ENCODE measurements at regions not wholly inside any gene's neighbourhood (a gene's known extent, or its start where the extent isn't known, plus 50 kb on each side); places are given as distances from the start of the nearest gene placed in this dataset.

DNA sequence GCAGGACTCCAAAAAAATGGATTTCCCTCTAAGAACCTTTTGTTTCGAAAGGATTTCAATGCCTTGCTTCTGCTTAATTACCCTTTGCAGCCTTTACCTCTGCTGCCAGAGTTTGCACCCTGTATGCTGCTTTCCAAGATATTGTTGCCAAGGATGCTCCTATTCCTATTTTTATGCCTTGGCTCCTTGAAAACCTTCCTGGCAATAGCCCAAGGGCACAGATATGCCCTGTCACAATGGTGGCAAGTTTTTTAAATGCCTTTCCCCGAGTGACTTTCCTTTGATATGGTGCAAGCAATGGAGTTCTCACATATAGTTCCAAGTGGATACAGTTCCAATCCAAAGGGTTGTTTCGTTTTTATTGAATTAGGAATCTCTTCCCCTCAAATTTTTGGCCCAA lies 1983.0 kb downstream of the MRPL39 start (continued):
- TF ChIP-seq, protein P1, sequence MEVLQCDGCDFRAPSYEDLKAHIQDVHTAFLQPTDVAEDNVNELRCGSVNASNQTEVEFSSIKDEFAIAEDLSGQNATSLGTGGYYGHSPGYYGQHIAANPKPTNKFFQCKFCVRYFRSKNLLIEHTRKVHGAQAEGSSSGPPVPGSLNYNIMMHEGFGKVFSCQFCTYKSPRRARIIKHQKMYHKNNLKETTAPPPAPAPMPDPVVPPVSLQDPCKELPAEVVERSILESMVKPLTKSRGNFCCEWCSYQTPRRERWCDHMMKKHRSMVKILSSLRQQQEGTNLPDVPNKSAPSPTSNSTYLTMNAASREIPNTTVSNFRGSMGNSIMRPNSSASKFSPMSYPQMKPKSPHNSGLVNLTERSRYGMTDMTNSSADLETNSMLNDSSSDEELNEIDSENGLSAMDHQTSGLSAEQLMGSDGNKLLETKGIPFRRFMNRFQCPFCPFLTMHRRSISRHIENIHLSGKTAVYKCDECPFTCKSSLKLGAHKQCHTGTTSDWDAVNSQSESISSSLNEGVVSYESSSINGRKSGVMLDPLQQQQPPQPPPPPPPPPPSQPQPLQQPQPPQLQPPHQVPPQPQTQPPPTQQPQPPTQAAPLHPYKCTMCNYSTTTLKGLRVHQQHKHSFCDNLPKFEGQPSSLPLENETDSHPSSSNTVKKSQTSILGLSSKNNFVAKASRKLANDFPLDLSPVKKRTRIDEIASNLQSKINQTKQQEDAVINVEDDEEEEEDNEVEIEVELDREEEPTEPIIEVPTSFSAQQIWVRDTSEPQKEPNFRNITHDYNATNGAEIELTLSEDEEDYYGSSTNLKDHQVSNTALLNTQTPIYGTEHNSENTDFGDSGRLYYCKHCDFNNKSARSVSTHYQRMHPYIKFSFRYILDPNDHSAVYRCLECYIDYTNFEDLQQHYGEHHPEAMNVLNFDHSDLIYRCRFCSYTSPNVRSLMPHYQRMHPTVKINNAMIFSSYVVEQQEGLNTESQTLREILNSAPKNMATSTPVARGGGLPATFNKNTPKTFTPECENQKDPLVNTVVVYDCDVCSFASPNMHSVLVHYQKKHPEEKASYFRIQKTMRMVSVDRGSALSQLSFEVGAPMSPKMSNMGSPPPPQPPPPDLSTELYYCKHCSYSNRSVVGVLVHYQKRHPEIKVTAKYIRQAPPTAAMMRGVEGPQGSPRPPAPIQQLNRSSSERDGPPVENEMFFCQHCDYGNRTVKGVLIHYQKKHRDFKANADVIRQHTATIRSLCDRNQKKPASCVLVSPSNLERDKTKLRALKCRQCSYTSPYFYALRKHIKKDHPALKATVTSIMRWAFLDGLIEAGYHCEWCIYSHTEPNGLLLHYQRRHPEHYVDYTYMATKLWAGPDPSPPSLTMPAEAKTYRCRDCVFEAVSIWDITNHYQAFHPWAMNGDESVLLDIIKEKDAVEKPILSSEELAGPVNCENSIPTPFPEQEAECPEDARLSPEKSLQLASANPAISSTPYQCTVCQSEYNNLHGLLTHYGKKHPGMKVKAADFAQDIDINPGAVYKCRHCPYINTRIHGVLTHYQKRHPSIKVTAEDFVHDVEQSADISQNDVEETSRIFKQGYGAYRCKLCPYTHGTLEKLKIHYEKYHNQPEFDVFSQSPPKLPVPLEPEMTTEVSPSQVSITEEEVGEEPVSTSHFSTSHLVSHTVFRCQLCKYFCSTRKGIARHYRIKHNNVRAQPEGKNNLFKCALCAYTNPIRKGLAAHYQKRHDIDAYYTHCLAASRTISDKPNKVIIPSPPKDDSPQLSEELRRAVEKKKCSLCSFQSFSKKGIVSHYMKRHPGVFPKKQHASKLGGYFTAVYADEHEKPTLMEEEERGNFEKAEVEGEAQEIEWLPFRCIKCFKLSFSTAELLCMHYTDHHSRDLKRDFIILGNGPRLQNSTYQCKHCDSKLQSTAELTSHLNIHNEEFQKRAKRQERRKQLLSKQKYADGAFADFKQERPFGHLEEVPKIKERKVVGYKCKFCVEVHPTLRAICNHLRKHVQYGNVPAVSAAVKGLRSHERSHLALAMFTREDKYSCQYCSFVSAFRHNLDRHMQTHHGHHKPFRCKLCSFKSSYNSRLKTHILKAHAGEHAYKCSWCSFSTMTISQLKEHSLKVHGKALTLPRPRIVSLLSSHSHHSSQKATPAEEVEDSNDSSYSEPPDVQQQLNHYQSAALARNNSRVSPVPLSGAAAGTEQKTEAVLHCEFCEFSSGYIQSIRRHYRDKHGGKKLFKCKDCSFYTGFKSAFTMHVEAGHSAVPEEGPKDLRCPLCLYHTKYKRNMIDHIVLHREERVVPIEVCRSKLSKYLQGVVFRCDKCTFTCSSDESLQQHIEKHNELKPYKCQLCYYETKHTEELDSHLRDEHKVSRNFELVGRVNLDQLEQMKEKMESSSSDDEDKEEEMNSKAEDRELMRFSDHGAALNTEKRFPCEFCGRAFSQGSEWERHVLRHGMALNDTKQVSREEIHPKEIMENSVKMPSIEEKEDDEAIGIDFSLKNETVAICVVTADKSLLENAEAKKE (CRISPR knock-in tag; IDR thresholded peaks at IDR 0.05): no peak
- TF ChIP-seq CREB1 (CRISPR knock-in tag; IDR thresholded peaks at IDR 0.05; ENCODE audit: low read depth) (no peak), ZNF114 (CRISPR knock-in tag; IDR thresholded peaks at IDR 0.05) (no peak), EZH2 (IDR thresholded peaks at IDR 0.05; ENCODE audit: low read depth, unreplicated experiment) (no peak), ZNF331 (CRISPR knock-in tag; IDR thresholded peaks at IDR 0.05; ENCODE audit: low read depth) (no peak)
- TF ChIP-seq, protein P2, sequence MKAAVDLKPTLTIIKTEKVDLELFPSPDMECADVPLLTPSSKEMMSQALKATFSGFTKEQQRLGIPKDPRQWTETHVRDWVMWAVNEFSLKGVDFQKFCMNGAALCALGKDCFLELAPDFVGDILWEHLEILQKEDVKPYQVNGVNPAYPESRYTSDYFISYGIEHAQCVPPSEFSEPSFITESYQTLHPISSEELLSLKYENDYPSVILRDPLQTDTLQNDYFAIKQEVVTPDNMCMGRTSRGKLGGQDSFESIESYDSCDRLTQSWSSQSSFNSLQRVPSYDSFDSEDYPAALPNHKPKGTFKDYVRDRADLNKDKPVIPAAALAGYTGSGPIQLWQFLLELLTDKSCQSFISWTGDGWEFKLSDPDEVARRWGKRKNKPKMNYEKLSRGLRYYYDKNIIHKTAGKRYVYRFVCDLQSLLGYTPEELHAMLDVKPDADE (IDR thresholded peaks at IDR 0.05): no peak

DNA sequence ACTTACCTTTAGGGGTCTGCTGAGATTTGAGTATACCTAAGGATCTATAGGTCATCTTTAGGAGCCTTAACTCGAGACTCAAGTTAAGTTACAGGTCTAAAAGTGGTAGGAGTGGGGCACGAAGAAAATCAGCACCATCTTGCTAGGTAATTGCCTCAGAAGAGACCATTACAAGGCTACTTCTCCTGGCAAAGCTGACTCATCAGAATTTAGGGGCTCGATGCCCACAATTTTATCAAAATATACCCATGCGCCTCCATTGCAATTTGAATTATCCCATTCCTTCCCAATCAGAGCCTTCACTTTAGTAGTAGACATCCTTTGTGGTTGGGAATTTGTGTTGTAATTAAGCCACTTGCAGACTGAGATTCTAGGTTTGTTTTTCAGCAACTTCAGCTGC lies 1994.3 kb downstream of the MRPL39 start:
- Histone ChIP-seq H3K4me2 (no peak overlapping the region), H4K20me1 (replicated peaks; ENCODE audit: insufficient read depth) (no peaks in the 10 kb centered on the region), H3K4me1 (ENCODE audit: insufficient read depth) (no peaks in the 10 kb centered on the region), H2AFZ (no peak overlapping the region), H3K4me3 (no peak overlapping the region), H3K79me2 (replicated peaks; ENCODE audit: insufficient read depth) (no peaks in the 10 kb centered on the region), H3K9me2 (ENCODE audit: insufficient read depth) (no peaks in the 10 kb centered on the region), H3K27me3 (ENCODE audit: insufficient read depth) (no peaks in the 10 kb centered on the region), H3K27ac (ENCODE audit: low read depth) (no peak overlapping the region), H3F3A (replicated peaks; ENCODE audit: low read depth) (no peaks in the 10 kb centered on the region), H3K36me3 (ENCODE audit: insufficient read depth) (no peaks in the 10 kb centered on the region)
- Mint-ChIP-seq H3K4me1 (no peaks in the 10 kb centered on the region), H3K4me3 (no peak overlapping the region), H3K27me3 (ENCODE audit: insufficient read depth, low read depth, poor library complexity) (no peaks in the 10 kb centered on the region), H3K27ac (no peak overlapping the region), H3K9me3 (peaks cover 31% of the 10 kb centered on the region), H3K36me3 (ENCODE audit: low read depth) (no peaks in the 10 kb centered on the region)
- DNase-seq (ENCODE audit: low spot score): no peak
- no peak for TF ChIP-seq JUNB (IDR thresholded peaks at IDR 0.05; ENCODE audit: unreplicated experiment)
- TF ChIP-seq, protein P2 (IDR thresholded peaks at IDR 0.05): no peak
- TF ChIP-seq EZH2phosphoT487 (IDR thresholded peaks at IDR 0.05; ENCODE audit: unreplicated experiment): no peak
- TF ChIP-seq ZNF331 (CRISPR knock-in tag; IDR thresholded peaks at IDR 0.05; ENCODE audit: low read depth): no peak
- no peak for TF ChIP-seq ZNF114 (CRISPR knock-in tag; IDR thresholded peaks at IDR 0.05)
- ATAC-seq: no peak

Data from GM23338 (cell line).